H1 (cell line): ENCODE measurements at regions not wholly inside any gene's neighbourhood (a gene's known extent, or its start where the extent isn't known, plus 50 kb on each side); places are given as distances from the start of the nearest gene placed in this dataset.

Source experiments
- CTCF ChIA-PET: fragments of 300-600 bp; sonication (Branson Sonifier 250); formaldehyde crosslinking; loops from one replicate; lab custom pipeline; 2021; ENCODE audit not compliant: partially characterized antibody; lab: Charles Lee
- POLR2A ChIA-PET: fragments of 300-600 bp; sonication (Branson Sonifier 250); formaldehyde crosslinking; loops from one replicate; lab custom pipeline; 2021; ENCODE audit warnings: inconsistent platforms; ENCODE audit not compliant: partially characterized antibody; lab: Charles Lee
- DNase-seq, 2 experiments: peaks; one replicate each; pipeline versions ENCODE4 v3.0.0 to v3.0.0-alpha.2; 2010 to 2022; ENCODE audit warnings: low spot score in 2 of 2, low read depth in 1 of 2, mixed read lengths in 1 of 2
- FAIRE-seq: peaks from 2 replicates; lab custom pipeline; 2011; peaks lifted over from hg19 to GRCh38; lab: Jason Lieb, UNC
- H2AFZ ChIP-seq: 2 replicates; pipeline ENCODE4 v1.8.1; 2012; ENCODE audit warnings: low read length, inconsistent platforms
- H2AK5ac ChIP-seq: 2 replicates; pipeline ENCODE4 v1.6.1; 2013; ENCODE audit warnings: low read depth, low read length
- H2BK120ac ChIP-seq: replicated peaks from 2 replicates; pipeline ENCODE3; 2013; ENCODE audit warnings: low read depth, low read length, inconsistent platforms
- H2BK12ac ChIP-seq: 2 replicates; pipeline ENCODE4 v1.6.1; 2013; ENCODE audit warnings: low read depth, low read length
- H2BK15ac ChIP-seq: 2 replicates; pipeline ENCODE4 v1.6.1; 2013; ENCODE audit warnings: low read length
- H2BK20ac ChIP-seq: 2 replicates; pipeline ENCODE4 v1.6.1; 2013; ENCODE audit warnings: low read length
- H2BK5ac ChIP-seq: 2 replicates; pipeline ENCODE4 v1.6.1; 2013; ENCODE audit warnings: low read depth, low read length
- H3K14ac ChIP-seq: 2 replicates; pipeline ENCODE4 v1.6.1; 2013; ENCODE audit warnings: inconsistent platforms; ENCODE audit not compliant: insufficient read length
- H3K18ac ChIP-seq: 2 replicates; pipeline ENCODE4 v1.6.1; 2013; ENCODE audit warnings: low read length; ENCODE audit errors: extremely low read depth
- H3K23ac ChIP-seq: 2 replicates; pipeline ENCODE4 v1.6.1; 2013; ENCODE audit warnings: inconsistent platforms; ENCODE audit not compliant: insufficient read length
- H3K23me2 ChIP-seq: 2 replicates; pipeline ENCODE4 v1.6.1; 2013; ENCODE audit warnings: low read depth, low read length
- H3K27ac ChIP-seq: 2 replicates; pipeline ENCODE4 v1.6.1; 2011; ENCODE audit warnings: low read depth, low read length, inconsistent platforms
- H3K27me3 ChIP-seq, 4 experiments: replicated peaks in 1 of 4; 1 replicate in 1 of 4; 2 replicates in 3 of 4; pipeline versions ENCODE4 v1.6.1 to v1.8.1; 2011 to 2013; ENCODE audit warnings: low read length in 3 of 4, mild to moderate bottlenecking in 3 of 4, inconsistent platforms in 2 of 4, mixed read lengths in 2 of 4, moderate library complexity in 1 of 4; ENCODE audit not compliant: control insufficient read depth in 3 of 4, insufficient read depth in 3 of 4; ENCODE audit errors: extremely low read depth in 1 of 4
- H3K36me3 ChIP-seq, 4 experiments: 2 replicates each; pipeline versions ENCODE4 v1.6.1 to v1.8.1; 2011 to 2013; ENCODE audit warnings: mild to moderate bottlenecking in 4 of 4, low read length in 3 of 4, moderate library complexity in 2 of 4, control low read depth in 1 of 4, inconsistent platforms in 1 of 4; ENCODE audit not compliant: insufficient read depth in 4 of 4, control insufficient read depth in 2 of 4
- H3K4ac ChIP-seq: replicated peaks from 2 replicates; pipeline ENCODE3; 2013; ENCODE audit warnings: low read length, low read depth, mixed read lengths, inconsistent platforms; ENCODE audit not compliant: insufficient read length
- H3K4me1 ChIP-seq, 4 experiments: replicated peaks in 1 of 4; 1 replicate in 1 of 4; 2 replicates in 3 of 4; pipeline versions ENCODE4 v1.6.1 to v1.8.1; 2011 to 2013; ENCODE audit warnings: low read length in 3 of 4, inconsistent platforms in 2 of 4, mixed read lengths in 1 of 4; ENCODE audit not compliant: insufficient read depth in 4 of 4, control insufficient read depth in 3 of 4
- H3K4me2 ChIP-seq, 2 experiments: 2 replicates each; pipeline versions ENCODE4 v1.6.1 to v1.8.1; 2011 to 2013; ENCODE audit warnings: low read depth in 2 of 2, low read length in 2 of 2, control low read depth in 1 of 2, inconsistent platforms in 1 of 2, mild to moderate bottlenecking in 1 of 2; ENCODE audit not compliant: insufficient read depth in 1 of 2
- H3K4me3 ChIP-seq, 4 experiments: fragments of 200-600, 300-600 bp in 1 of 4; sonication (generic), shearing (Covaris generic), sonication (Bioruptor Twin) in 1 of 4; 2 replicates each; pipeline versions ENCODE4 v1.5.1 to v1.8.1; 2011 to 2016; ENCODE audit warnings: low read length in 4 of 4, low read depth in 3 of 4, control low read depth in 2 of 4, inconsistent platforms in 2 of 4, mild to moderate bottlenecking in 2 of 4, mixed read lengths in 1 of 4, moderate library complexity in 1 of 4; ENCODE audit not compliant: insufficient read depth in 2 of 4; ENCODE audit errors: extremely low read depth in 1 of 4
- H3K56ac ChIP-seq: replicated peaks from 2 replicates; pipeline ENCODE3; 2013; ENCODE audit warnings: low read depth, mild to moderate bottlenecking, mixed read lengths, low read length, inconsistent platforms; ENCODE audit not compliant: insufficient read length
- H3K79me1 ChIP-seq: 2 replicates; pipeline ENCODE4 v1.6.1; 2013; ENCODE audit warnings: low read depth, low read length, control low read depth
- H3K79me2 ChIP-seq, 2 experiments: 2 replicates each; pipeline versions ENCODE4 v1.6.1 to v1.8.1; 2012 to 2013; ENCODE audit warnings: low read length in 2 of 2, mild to moderate bottlenecking in 2 of 2, inconsistent platforms in 1 of 2; ENCODE audit not compliant: insufficient read depth in 2 of 2, control insufficient read depth in 1 of 2
- H3K9ac ChIP-seq, 4 experiments: replicated peaks in 1 of 4; 1 replicate in 1 of 4; 2 replicates in 3 of 4; pipeline versions ENCODE4 v1.6.1 to v1.8.1; 2011 to 2013; ENCODE audit warnings: low read depth in 3 of 4, low read length in 3 of 4, control low read depth in 2 of 4, mild to moderate bottlenecking in 2 of 4, moderate library complexity in 2 of 4, inconsistent platforms in 1 of 4; ENCODE audit errors: extremely low read depth in 1 of 4
- H3K9me3 ChIP-seq, 2 experiments: 2 replicates each; pipeline versions ENCODE4 v1.6.1 to v1.8.1; 2012 to 2013; ENCODE audit warnings: mild to moderate bottlenecking in 2 of 2, moderate library complexity in 2 of 2, control low read depth in 1 of 2, inconsistent platforms in 1 of 2, low read depth in 1 of 2, low read length in 1 of 2, mixed read lengths in 1 of 2; ENCODE audit not compliant: insufficient read depth in 2 of 2
- H4K20me1 ChIP-seq, 2 experiments: replicated peaks in 1 of 2; 2 replicates each; pipeline versions ENCODE3 to v1.8.1; 2011 to 2013; ENCODE audit warnings: inconsistent platforms in 2 of 2, low read length in 2 of 2, mild to moderate bottlenecking in 1 of 2; ENCODE audit not compliant: insufficient read depth in 2 of 2, control insufficient read depth in 1 of 2
- H4K5ac ChIP-seq: 2 replicates; pipeline ENCODE4 v1.6.1; 2013; ENCODE audit warnings: low read length, low read depth, mixed read lengths, inconsistent platforms; ENCODE audit not compliant: insufficient read length
- H4K8ac ChIP-seq: 2 replicates; pipeline ENCODE4 v1.8.0; 2013; ENCODE audit warnings: mild to moderate bottlenecking, moderate library complexity, low read length, inconsistent platforms; ENCODE audit not compliant: insufficient read depth; ENCODE audit errors: extremely low read depth
- H4K91ac ChIP-seq: replicated peaks from 2 replicates; pipeline ENCODE3; 2013; ENCODE audit warnings: low read length, mixed read lengths, inconsistent platforms; ENCODE audit not compliant: insufficient read length
- BACH1 ChIP-seq: IDR thresholded peaks from 2 replicates; pipeline ENCODE4 v1.6.1; 2012; ENCODE audit warnings: low read length, improper control_type of control experiment
- CBX5 ChIP-seq: fragments of 300-800, 300-1000 bp; sonication (generic); IDR thresholded peaks from 2 replicates; pipeline ENCODE4 v1.7.1; 2016; ENCODE audit warnings: antibody characterized with exemption, low read length, low read depth
- CEBPB ChIP-seq: IDR thresholded peaks from 2 replicates; pipeline ENCODE4 v1.6.1; 2012; ENCODE audit warnings: low read depth, low read length
- EGR1 ChIP-seq: IDR thresholded peaks from 2 replicates; pipeline ENCODE4 v1.6.1; 2011; ENCODE audit warnings: low read depth, low read length, borderline replicate concordance
- JUND ChIP-seq: IDR thresholded peaks from 2 replicates; pipeline ENCODE4 v1.6.1; 2011; ENCODE audit warnings: mild to moderate bottlenecking, improper control_type of control experiment, low read length
- NANOG ChIP-seq: IDR thresholded peaks from 2 replicates; pipeline ENCODE4 v1.6.1; 2011; ENCODE audit warnings: low read length, low read depth, mild to moderate bottlenecking, inconsistent platforms; ENCODE audit not compliant: insufficient read depth, poor library complexity, severe bottlenecking
- RFX5 ChIP-seq: IDR thresholded peaks from 2 replicates; pipeline ENCODE4 v1.6.1; 2011; ENCODE audit warnings: low read depth, low read length, improper control_type of control experiment, borderline replicate concordance
- SP2 ChIP-seq: IDR thresholded peaks from 2 replicates; pipeline ENCODE4 v1.6.1; 2012; ENCODE audit warnings: mild to moderate bottlenecking, low read length, inconsistent platforms
- SRF ChIP-seq: IDR thresholded peaks from 2 replicates; pipeline ENCODE4 v1.6.1; 2011; ENCODE audit warnings: mild to moderate bottlenecking, low read depth, low read length, moderate library complexity
- WGBS, 2 experiments: shearing (Covaris generic) in 1 of 2; methylation state at CpG; one replicate each; pipeline versions ENCODE4 v1.1.6 to v1.1.7; 2013 to 2015; ENCODE audit warnings: low lambda C conversion rate in 2 of 2, mixed read lengths in 2 of 2, inconsistent platforms in 1 of 2, low coverage in 1 of 2, missing lambda C conversion rate in 1 of 2; ENCODE audit not compliant: insufficient replicate concordance in 2 of 2, insufficient coverage in 1 of 2, insufficient read length in 1 of 2; ENCODE audit errors: extremely low coverage in 1 of 2, missing lambda C conversion rate in 1 of 2; 5-methylcytosine and 5-hydroxymethylcytosine counted together
- TF ChIP-seq, protein P1 (sequence below), 3 experiments: IDR thresholded peaks; 1 replicate in 2 of 3; 2 replicates in 1 of 3; pipeline versions ENCODE4 v1.5.1 to v1.6.1; 2011; ENCODE audit warnings: low read length in 3 of 3, mild to moderate bottlenecking in 3 of 3, inconsistent platforms in 2 of 3, low read depth in 1 of 3, moderate library complexity in 1 of 3; ENCODE audit not compliant: insufficient read depth in 1 of 3; ENCODE audit errors: control extremely low read depth in 1 of 3

DNA sequence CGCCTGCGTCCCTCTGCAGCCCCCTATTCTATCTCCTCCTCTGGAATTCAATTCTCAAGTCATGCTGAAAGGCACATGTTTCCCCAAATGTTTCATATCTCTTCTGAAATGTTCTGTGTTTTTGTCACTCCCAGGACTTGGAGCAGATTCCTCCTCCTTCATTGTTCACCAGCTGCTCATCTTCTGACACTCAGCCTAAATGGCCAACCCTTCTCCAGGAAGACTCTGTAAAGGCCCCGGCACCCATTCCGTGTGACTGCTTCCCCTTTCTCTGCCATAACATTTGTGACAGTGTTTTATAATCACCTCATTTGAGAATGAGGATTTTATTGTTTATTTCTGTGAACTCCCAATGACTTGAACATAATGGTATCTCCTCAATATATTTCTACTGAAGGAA lies 170.8 kb upstream of the ADAMTS16 start:
- Histone ChIP-seq H3K9ac (no peak overlapping the region), H3K79me2 (no peaks in the 10 kb centered on the region), H3K79me1 (no peaks in the 10 kb centered on the region), H3K27me3 (no peaks in the 10 kb centered on the region), H4K8ac (no peak overlapping the region), H4K91ac (no peak overlapping the region), H2AK5ac (no peak overlapping the region), H3K36me3 (no peaks in the 10 kb centered on the region), H2BK120ac (no peak overlapping the region), H3K23ac (no peak overlapping the region), H3K56ac (no peak overlapping the region), H2AFZ (no peak overlapping the region), H4K5ac (no peak overlapping the region), H3K4me1 (no peaks in the 10 kb centered on the region), H2BK15ac (no peak overlapping the region), H3K23me2 (no peaks in the 10 kb centered on the region; the same call in 1 of the 2 replicates), H4K20me1 (no peaks in the 10 kb centered on the region), H3K4me2 (no peak overlapping the region), H2BK5ac (no peak overlapping the region), H3K9me3 (no peaks in the 10 kb centered on the region), H2BK12ac (no peak overlapping the region), H3K18ac (no peak overlapping the region), H3K14ac (no peak overlapping the region), H2BK20ac (no peak overlapping the region), H3K4ac (no peak overlapping the region), H3K27ac (no peak overlapping the region), H3K4me3 (no peak overlapping the region)
- CTCF ChIA-PET = no interaction called here
- DNase-seq (no peak), FAIRE-seq (no peak)
- WGBS, 2 experiments = 93% methylated on average over 4 of the region's 4 CpGs; no CpG with 5 or more reads in 1 of the 2 experiments
- no peak for TF ChIP-seq JUND
- no peak for TF ChIP-seq NANOG
- no peak for TF ChIP-seq CBX5
- no peak for TF ChIP-seq CEBPB
- TF ChIP-seq SRF = no peak
- TF ChIP-seq EGR1 = no peak
- TF ChIP-seq SP2 = no peak
- TF ChIP-seq RFX5 = no peak
- TF ChIP-seq BACH1 = no peak
- TF ChIP-seq, protein P1, sequence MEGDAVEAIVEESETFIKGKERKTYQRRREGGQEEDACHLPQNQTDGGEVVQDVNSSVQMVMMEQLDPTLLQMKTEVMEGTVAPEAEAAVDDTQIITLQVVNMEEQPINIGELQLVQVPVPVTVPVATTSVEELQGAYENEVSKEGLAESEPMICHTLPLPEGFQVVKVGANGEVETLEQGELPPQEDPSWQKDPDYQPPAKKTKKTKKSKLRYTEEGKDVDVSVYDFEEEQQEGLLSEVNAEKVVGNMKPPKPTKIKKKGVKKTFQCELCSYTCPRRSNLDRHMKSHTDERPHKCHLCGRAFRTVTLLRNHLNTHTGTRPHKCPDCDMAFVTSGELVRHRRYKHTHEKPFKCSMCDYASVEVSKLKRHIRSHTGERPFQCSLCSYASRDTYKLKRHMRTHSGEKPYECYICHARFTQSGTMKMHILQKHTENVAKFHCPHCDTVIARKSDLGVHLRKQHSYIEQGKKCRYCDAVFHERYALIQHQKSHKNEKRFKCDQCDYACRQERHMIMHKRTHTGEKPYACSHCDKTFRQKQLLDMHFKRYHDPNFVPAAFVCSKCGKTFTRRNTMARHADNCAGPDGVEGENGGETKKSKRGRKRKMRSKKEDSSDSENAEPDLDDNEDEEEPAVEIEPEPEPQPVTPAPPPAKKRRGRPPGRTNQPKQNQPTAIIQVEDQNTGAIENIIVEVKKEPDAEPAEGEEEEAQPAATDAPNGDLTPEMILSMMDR (IDR thresholded peaks at IDR 0.05; ENCODE audit: control extremely low read depth in 1 of 3, insufficient read depth in 1 of 3, low read depth in 1 of 3, low read length in 3 of 3) = no peak
- POLR2A ChIA-PET = interaction anchor here (1.0 kb wide), 1 partner anchor 9 kb away, joined by 3 read pairs; no protein-coding TSS in a partner anchor
